ENCODE measurements at regions not wholly inside any gene's neighbourhood (a gene's known extent, or its start where the extent isn't known, plus 50 kb on each side); places are given as distances from the start of the nearest gene placed in this dataset.

GRCh38 chr6:85195243-85195642, 254.6 kb upstream of the NT5E start:
- Histone ChIP-seq H3K36me3 (ENCODE audit: control insufficient read depth, insufficient read depth, low read length) (no peaks in the 10 kb centered on the region), H3K4me1 (ENCODE audit: control insufficient read depth, insufficient read depth, low read length) (no peaks in the 10 kb centered on the region), H3K9ac (ENCODE audit: extremely low read depth, low read length, poor library complexity, severe bottlenecking) (no peak overlapping the region), H3K4me3 (ENCODE audit: low read length) (no peak overlapping the region), H3K27me3 (ENCODE audit: control insufficient read depth, insufficient read depth, low read length, poor library complexity, severe bottlenecking) (no peaks in the 10 kb centered on the region), H3K9me3 (ENCODE audit: control insufficient read depth, low read length) (peaks cover 22% of the 10 kb centered on the region), H3K27ac (ENCODE audit: low read depth, low read length) (no peak overlapping the region)
- no peak overlapping the region for H3K27ac Mint-ChIP-seq
- no peaks in the 10 kb centered on the region for H3K36me3 Mint-ChIP-seq (ENCODE audit: low read depth)
- DNase-seq, result no peak
- H3K4me3 Mint-ChIP-seq, result no peak overlapping the region
- H3K27me3 Mint-ChIP-seq (ENCODE audit: insufficient read depth), result no peaks in the 10 kb centered on the region
- TF ChIP-seq, protein P1, sequence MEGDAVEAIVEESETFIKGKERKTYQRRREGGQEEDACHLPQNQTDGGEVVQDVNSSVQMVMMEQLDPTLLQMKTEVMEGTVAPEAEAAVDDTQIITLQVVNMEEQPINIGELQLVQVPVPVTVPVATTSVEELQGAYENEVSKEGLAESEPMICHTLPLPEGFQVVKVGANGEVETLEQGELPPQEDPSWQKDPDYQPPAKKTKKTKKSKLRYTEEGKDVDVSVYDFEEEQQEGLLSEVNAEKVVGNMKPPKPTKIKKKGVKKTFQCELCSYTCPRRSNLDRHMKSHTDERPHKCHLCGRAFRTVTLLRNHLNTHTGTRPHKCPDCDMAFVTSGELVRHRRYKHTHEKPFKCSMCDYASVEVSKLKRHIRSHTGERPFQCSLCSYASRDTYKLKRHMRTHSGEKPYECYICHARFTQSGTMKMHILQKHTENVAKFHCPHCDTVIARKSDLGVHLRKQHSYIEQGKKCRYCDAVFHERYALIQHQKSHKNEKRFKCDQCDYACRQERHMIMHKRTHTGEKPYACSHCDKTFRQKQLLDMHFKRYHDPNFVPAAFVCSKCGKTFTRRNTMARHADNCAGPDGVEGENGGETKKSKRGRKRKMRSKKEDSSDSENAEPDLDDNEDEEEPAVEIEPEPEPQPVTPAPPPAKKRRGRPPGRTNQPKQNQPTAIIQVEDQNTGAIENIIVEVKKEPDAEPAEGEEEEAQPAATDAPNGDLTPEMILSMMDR (conservative IDR thresholded peaks at IDR 0.05), result no peak
- peaks cover 3% of the 10 kb centered on the region for H3K9me3 Mint-ChIP-seq
- no peaks in the 10 kb centered on the region for H3K4me1 Mint-ChIP-seq

DNA sequence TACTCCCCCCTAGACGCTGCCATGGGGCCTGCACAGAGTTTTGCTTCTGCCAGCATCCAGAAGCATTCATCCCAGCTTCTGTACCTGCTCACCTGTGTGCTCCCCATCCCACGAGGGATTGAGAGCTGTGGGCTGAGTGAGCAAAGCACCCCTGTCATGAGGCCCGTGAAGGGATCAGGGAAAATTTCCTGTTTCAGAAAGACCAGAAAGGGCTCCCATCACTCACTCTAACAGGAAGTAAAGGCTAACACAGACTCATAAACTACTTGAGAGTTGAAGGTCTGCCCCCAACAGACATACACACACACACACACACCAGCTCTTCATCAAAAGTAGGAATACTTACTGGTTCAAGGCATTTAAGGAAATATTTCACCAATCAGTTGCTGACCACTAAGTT, 256.5 kb upstream of the NT5E start:
- WGBS, 2 experiments (ENCODE audit: insufficient coverage in 1 of 2, insufficient read length in 1 of 2), result 49% methylated on average over 3 of the region's 3 CpGs; no CpG with 5 or more reads in 1 of the 2 experiments
- no peak for DNase-seq

DNA sequence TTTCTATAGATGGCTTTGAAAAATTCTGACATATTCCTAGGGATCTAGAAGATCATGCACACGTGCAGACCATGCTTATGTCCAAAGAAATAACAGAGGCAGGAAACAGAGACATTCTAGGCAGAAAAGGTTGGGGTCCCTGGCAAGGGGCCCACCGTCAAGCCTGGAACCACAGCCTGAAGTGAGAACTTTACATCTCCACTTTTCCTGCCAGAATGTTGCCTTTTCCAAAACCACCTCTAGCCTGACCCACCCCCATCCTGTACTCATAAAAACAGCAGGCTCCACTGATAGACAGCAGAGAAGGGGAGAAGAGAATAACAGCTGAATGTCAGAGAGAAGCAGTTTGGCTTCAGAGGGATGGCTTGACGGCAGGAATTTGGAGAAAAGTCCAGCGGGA, 257.3 kb upstream of the NT5E start:
- H3K27ac Mint-ChIP-seq, result no peak overlapping the region
- H3K4me1 Mint-ChIP-seq, result peaks cover 9% of the 10 kb centered on the region
- no peak overlapping the region for H3K4me3 Mint-ChIP-seq
- H3K27me3 Mint-ChIP-seq (ENCODE audit: insufficient read depth), result no peaks in the 10 kb centered on the region
- WGBS, 2 experiments (ENCODE audit: insufficient coverage in 1 of 2, insufficient read length in 1 of 2), result 43 to 69% methylated on average over 2 to 4 of the region's 4 CpGs
- no peak overlapping the region for H3K27ac ChIP-seq (ENCODE audit: low read depth, low read length)
- H3K27me3 ChIP-seq (ENCODE audit: control insufficient read depth, insufficient read depth, low read length, poor library complexity, severe bottlenecking), result no peaks in the 10 kb centered on the region
- H3K36me3 Mint-ChIP-seq (ENCODE audit: low read depth), result no peaks in the 10 kb centered on the region
- H3K4me1 ChIP-seq (ENCODE audit: control insufficient read depth, insufficient read depth, low read length), result peaks cover 5% of the 10 kb centered on the region
- peaks cover 23% of the 10 kb centered on the region for H3K9me3 Mint-ChIP-seq
- H3K4me3 ChIP-seq (ENCODE audit: low read length), result no peak overlapping the region
- TF ChIP-seq, protein P1 (conservative IDR thresholded peaks at IDR 0.05), result no peak
- H3K36me3 ChIP-seq (ENCODE audit: control insufficient read depth, insufficient read depth, low read length), result no peaks in the 10 kb centered on the region
- peaks cover 43% of the 10 kb centered on the region for H3K9me3 ChIP-seq (ENCODE audit: control insufficient read depth, low read length)
- DNase-seq, result no peak
- H3K9ac ChIP-seq (ENCODE audit: extremely low read depth, low read length, poor library complexity, severe bottlenecking), result no peak overlapping the region

More for the DNA sequence above, 256.5 kb upstream of the NT5E start:
- H3K9me3 ChIP-seq (ENCODE audit: control insufficient read depth, low read length), result peaks cover 39% of the 10 kb centered on the region
- peaks cover 2% of the 10 kb centered on the region for H3K4me1 Mint-ChIP-seq
- H3K27ac ChIP-seq (ENCODE audit: low read depth, low read length), result no peak overlapping the region
- no peak overlapping the region for H3K9ac ChIP-seq (ENCODE audit: extremely low read depth, low read length, poor library complexity, severe bottlenecking)
- no peaks in the 10 kb centered on the region for H3K27me3 Mint-ChIP-seq (ENCODE audit: insufficient read depth)
- no peaks in the 10 kb centered on the region for H3K36me3 ChIP-seq (ENCODE audit: control insufficient read depth, insufficient read depth, low read length)
- TF ChIP-seq, protein P1 (conservative IDR thresholded peaks at IDR 0.05), result no peak
- no peak overlapping the region for H3K4me3 Mint-ChIP-seq
- no peaks in the 10 kb centered on the region for H3K36me3 Mint-ChIP-seq (ENCODE audit: low read depth)
- H3K4me3 ChIP-seq (ENCODE audit: low read length), result no peak overlapping the region
- no peaks in the 10 kb centered on the region for H3K4me1 ChIP-seq (ENCODE audit: control insufficient read depth, insufficient read depth, low read length)
- H3K9me3 Mint-ChIP-seq, result peaks cover 17% of the 10 kb centered on the region
- H3K27ac Mint-ChIP-seq, result no peak overlapping the region
- no peaks in the 10 kb centered on the region for H3K27me3 ChIP-seq (ENCODE audit: control insufficient read depth, insufficient read depth, low read length, poor library complexity, severe bottlenecking)
